Islet of Langerhans (tissue), 1 donor: ENCODE measurements at regions not wholly inside any gene's neighbourhood (a gene's known extent, or its start where the extent isn't known, plus 50 kb on each side); places are given as distances from the start of the nearest gene placed in this dataset.
"Not testable (repeated sequence)": the region's sequence is repeated elsewhere in the genome, so short reads cannot be mapped to it uniquely, and the experiment has no call there.

ENCODE experiments used
- FAIRE-seq: peaks from one replicate; lab custom pipeline; 2011; peaks lifted over from hg19 to GRCh38; lab: Jason Lieb, UNC

- FAIRE-seq, result no peak
Measured at GRCh38 chrX:25640276-25640675, 497.9 kb upstream of the MAGEB18 start.

GRCh38 chrX:25646156-25646555 lies 492.0 kb upstream of the MAGEB18 start:
- no peak for FAIRE-seq

- FAIRE-seq, result no peak
Measured at GRCh38 chrX:25648790-25649189, 489.4 kb upstream of the MAGEB18 start.

- no peak for FAIRE-seq
Measured at GRCh38 chrX:25650216-25650820, 487.8 kb upstream of the MAGEB18 start.

- FAIRE-seq, result no peak
Measured at GRCh38 chrX:25659317-25659716, 478.8 kb upstream of the MAGEB18 start.

GRCh38 chrX:25663701-25664100 lies 474.4 kb upstream of the MAGEB18 start:
- FAIRE-seq, result no peak

GRCh38 chrX:25665431-25665830 lies 472.7 kb upstream of the MAGEB18 start:
- FAIRE-seq, result no peak

- no peak for FAIRE-seq
Measured at GRCh38 chrX:25667681-25668080, 470.5 kb upstream of the MAGEB18 start.

- no peak for FAIRE-seq
Measured at GRCh38 chrX:25674776-25675175, 463.4 kb upstream of the MAGEB18 start.

- FAIRE-seq, result no peak
Measured at GRCh38 chrX:25701876-25702275, 436.3 kb upstream of the MAGEB18 start.

GRCh38 chrX:25717122-25717521 lies 421.0 kb upstream of the MAGEB18 start:
- no peak for FAIRE-seq

GRCh38 chrX:25721564-25721963 lies 416.6 kb upstream of the MAGEB18 start:
- no peak for FAIRE-seq

- FAIRE-seq, result no peak
Measured at GRCh38 chrX:25726539-25726938, 411.6 kb upstream of the MAGEB18 start.

- FAIRE-seq, result no peak
Measured at GRCh38 chrX:25733148-25733547, 405.0 kb upstream of the MAGEB18 start.

GRCh38 chrX:25737540-25737939 lies 400.6 kb upstream of the MAGEB18 start:
- no peak for FAIRE-seq

- FAIRE-seq, result no peak
Measured at GRCh38 chrX:25742334-25742733, 395.8 kb upstream of the MAGEB18 start.

- FAIRE-seq, result no peak
Measured at GRCh38 chrX:25754399-25754798, 383.7 kb upstream of the MAGEB18 start.

GRCh38 chrX:25755194-25755593 lies 382.9 kb upstream of the MAGEB18 start:
- FAIRE-seq, result no peak

- FAIRE-seq, result no peak
Measured at GRCh38 chrX:25762656-25763055, 375.5 kb upstream of the MAGEB18 start.

GRCh38 chrX:25771853-25772252 lies 366.3 kb upstream of the MAGEB18 start:
- not testable (repeated sequence) for FAIRE-seq

GRCh38 chrX:25797796-25798195 lies 340.3 kb upstream of the MAGEB18 start:
- FAIRE-seq, result not testable (repeated sequence)

- no peak for FAIRE-seq
Measured at GRCh38 chrX:25805744-25806143, 332.4 kb upstream of the MAGEB18 start.

- no peak for FAIRE-seq
Measured at GRCh38 chrX:25807022-25807421, 331.1 kb upstream of the MAGEB18 start.

GRCh38 chrX:25810202-25810601 lies 327.9 kb upstream of the MAGEB18 start:
- no peak for FAIRE-seq

GRCh38 chrX:25819879-25820278 lies 318.3 kb upstream of the MAGEB18 start:
- no peak for FAIRE-seq
